H1 (cell line): ENCODE measurements at regions not wholly inside any gene's neighbourhood (a gene's known extent, or its start where the extent isn't known, plus 50 kb on each side); places are given as distances from the start of the nearest gene placed in this dataset.
"Not testable (repeated sequence)": the region's sequence is repeated elsewhere in the genome, so short reads cannot be mapped to it uniquely, and the experiment has no call there.

Experiments used
- CEBPB ChIP-seq: IDR thresholded peaks from 2 replicates; pipeline ENCODE4 v1.6.1; 2012; ENCODE audit warnings: low read depth, low read length
- POLR2AphosphoS5 ChIP-seq: IDR thresholded peaks from 2 replicates; pipeline ENCODE4 v1.6.1; 2011; ENCODE audit warnings: low read depth, low read length
- RXRA ChIP-seq: IDR thresholded peaks from 2 replicates; pipeline ENCODE4 v1.6.1; 2011; ENCODE audit warnings: low read depth, mild to moderate bottlenecking, low read length, moderate library complexity; ENCODE audit not compliant: insufficient read depth

DNA sequence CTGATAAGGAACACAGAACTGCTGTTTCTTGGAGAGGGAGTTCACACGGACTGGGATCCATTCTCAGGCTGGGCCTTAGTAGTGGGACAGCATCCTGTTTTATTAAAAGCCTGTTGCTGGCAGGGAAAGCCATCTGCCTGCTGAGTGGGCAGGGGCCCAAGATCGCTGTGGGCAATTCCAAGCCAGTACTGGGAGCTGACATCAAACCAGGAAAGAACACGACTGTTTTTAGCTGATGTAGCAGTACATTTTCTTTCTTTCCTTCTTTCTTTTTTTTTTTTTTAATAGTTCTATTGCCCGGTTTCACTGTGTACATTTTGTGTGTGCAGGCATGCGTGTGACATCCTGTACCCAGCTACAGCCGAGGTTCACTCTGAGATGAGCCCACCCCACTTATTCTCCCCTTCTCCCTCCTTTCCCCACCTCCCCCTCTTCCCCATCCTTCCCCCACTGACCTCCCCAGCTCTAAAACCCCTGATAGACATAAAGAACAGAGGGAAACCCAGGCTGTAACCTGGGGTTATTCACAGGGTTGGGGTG lies 143.5 kb upstream of the PLGLB2 start:
- TF ChIP-seq CEBPB, POLR2AphosphoS5, RXRA: not testable (repeated sequence)
